RWPE2 (cell line): ENCODE measurements at regions not wholly inside any gene's neighbourhood (a gene's known extent, or its start where the extent isn't known, plus 50 kb on each side); places are given as distances from the start of the nearest gene placed in this dataset.

Experiments
- ATAC-seq: fragments of 200-7000 bp; cut with Tn5 transposase; 3 replicates; pipeline ENCODE4 v1.9.1; 2021; ENCODE audit warnings: low read depth
- DNase-seq: peaks from one replicate; pipeline ENCODE4 v3.0.0-alpha.2; 2020; ENCODE audit warnings: low spot score
- H3K27ac ChIP-seq: fragments of 450-650 bp; 2 replicates; pipeline ENCODE4 v1.5.1; 2017; ENCODE audit warnings: mild to moderate bottlenecking; ENCODE audit not compliant: poor library complexity, severe bottlenecking
- H3K27me3 ChIP-seq: fragments of 250-450 bp; sonication (Bioruptor Pico); 2 replicates; pipeline ENCODE4 v1.5.1; 2021; ENCODE audit warnings: mild to moderate bottlenecking, moderate library complexity; ENCODE audit not compliant: insufficient read depth, poor library complexity, severe bottlenecking
- H3K36me3 ChIP-seq: fragments of 250-450 bp; sonication (Bioruptor Pico); 2 replicates; pipeline ENCODE4 v1.5.1; 2020; ENCODE audit warnings: low read depth, mild to moderate bottlenecking, moderate library complexity
- H3K4me1 ChIP-seq: fragments of 250-450 bp; sonication (Bioruptor Pico); 2 replicates; pipeline ENCODE4 v1.5.1; 2021; ENCODE audit warnings: mild to moderate bottlenecking, moderate library complexity; ENCODE audit not compliant: insufficient read depth, poor library complexity, severe bottlenecking
- H3K4me3 ChIP-seq: fragments of 250-450 bp; sonication (Bioruptor Pico); 2 replicates; pipeline ENCODE4 v1.5.1; 2021; ENCODE audit warnings: mild to moderate bottlenecking, moderate library complexity; ENCODE audit not compliant: severe bottlenecking
- H3K9me3 ChIP-seq: fragments of 250-450 bp; sonication (Bioruptor Pico); 2 replicates; pipeline ENCODE4 v1.5.1; 2021; ENCODE audit warnings: mild to moderate bottlenecking, moderate library complexity; ENCODE audit not compliant: severe bottlenecking
- CTCF ChIP-seq: fragments of 450-650 bp; IDR thresholded peaks from one replicate; pipeline ENCODE4 v1.5.1; 2017; ENCODE audit warnings: mild to moderate bottlenecking, moderate library complexity; ENCODE audit not compliant: poor library complexity, severe bottlenecking

- ATAC-seq (no peak), DNase-seq (no peak)
- Histone ChIP-seq H3K36me3 (no peaks in the 10 kb centered on the region), H3K27ac (no peak overlapping the region), H3K4me3 (no peak overlapping the region), H3K9me3 (no peaks in the 10 kb centered on the region), H3K27me3 (no peaks in the 10 kb centered on the region), H3K4me1 (peaks cover 9% of the 10 kb centered on the region)
- no peak for TF ChIP-seq CTCF
These were observed 387.0 kb upstream of the ACTRT1 start for GRCh38 chrX:128439159-128439558.

- TF ChIP-seq CTCF, result no peak
These were observed 385.9 kb upstream of the ACTRT1 start for GRCh38 chrX:128438082-128438481.

GRCh38 chrX:128436397-128437103 lies 384.3 kb upstream of the ACTRT1 start:
- ATAC-seq (peak; percentile 84), DNase-seq (no peak)
- no peaks in the 10 kb centered on the region for H3K36me3 ChIP-seq
- no peaks in the 10 kb centered on the region for H3K27me3 ChIP-seq
- peak overlapping the region; percentile 60 for H3K27ac ChIP-seq
- H3K9me3 ChIP-seq, result no peaks in the 10 kb centered on the region
- peaks cover 9% of the 10 kb centered on the region for H3K4me1 ChIP-seq
- no peak for TF ChIP-seq CTCF
- H3K4me3 ChIP-seq, result no peak overlapping the region

More at GRCh38 chrX:128438082-128438481, 385.9 kb upstream of the ACTRT1 start:
- peaks cover 9% of the 10 kb centered on the region for H3K4me1 ChIP-seq
- H3K4me3 ChIP-seq, result no peak overlapping the region
- no peaks in the 10 kb centered on the region for H3K9me3 ChIP-seq
- no peak overlapping the region for H3K27ac ChIP-seq
- DNase-seq (no peak), ATAC-seq (no peak)
- no peaks in the 10 kb centered on the region for H3K27me3 ChIP-seq
- no peaks in the 10 kb centered on the region for H3K36me3 ChIP-seq

- ATAC-seq (no peak), DNase-seq (no peak)
- H3K27ac ChIP-seq, result no peak overlapping the region
- H3K9me3 ChIP-seq, result no peaks in the 10 kb centered on the region
- H3K4me1 ChIP-seq, result no peaks in the 10 kb centered on the region
- H3K36me3 ChIP-seq, result no peaks in the 10 kb centered on the region
- no peak overlapping the region for H3K4me3 ChIP-seq
- H3K27me3 ChIP-seq, result no peaks in the 10 kb centered on the region
- TF ChIP-seq CTCF, result no peak
These were observed 373.3 kb upstream of the ACTRT1 start for GRCh38 chrX:128425546-128425945.

- no peaks in the 10 kb centered on the region for H3K27me3 ChIP-seq
These were observed 356.6 kb upstream of the ACTRT1 start for GRCh38 chrX:128408842-128409241.

More at GRCh38 chrX:128408842-128409241, 356.6 kb upstream of the ACTRT1 start:
- DNase-seq (no peak), ATAC-seq (no peak)
- no peak for TF ChIP-seq CTCF
- no peaks in the 10 kb centered on the region for H3K4me1 ChIP-seq
- H3K36me3 ChIP-seq, result no peaks in the 10 kb centered on the region
- H3K9me3 ChIP-seq, result no peaks in the 10 kb centered on the region
- H3K27ac ChIP-seq, result no peak overlapping the region
- no peak overlapping the region for H3K4me3 ChIP-seq
